Endodermal cell (in vitro differentiated cells): ENCODE measurements at regions not wholly inside any gene's neighbourhood (a gene's known extent, or its start where the extent isn't known, plus 50 kb on each side); places are given as distances from the start of the nearest gene placed in this dataset.
"Not testable (repeated sequence)": the region's sequence is repeated elsewhere in the genome, so short reads cannot be mapped to it uniquely, and the experiment has no call there.

Source experiments
- DNase-seq: peaks from one replicate; pipeline ENCODE4 v3.0.0-alpha.2; 2017
- H3K27ac ChIP-seq: 2 replicates; pipeline ENCODE4 v1.5.1; 2013; ENCODE audit warnings: mild to moderate bottlenecking, low read depth, low read length, moderate library complexity
- H3K27me3 ChIP-seq: 2 replicates; pipeline ENCODE4 v1.6.1; 2013; ENCODE audit warnings: mild to moderate bottlenecking, low read length, moderate library complexity; ENCODE audit not compliant: insufficient read depth, control insufficient read depth, poor library complexity, severe bottlenecking
- H3K36me3 ChIP-seq: 2 replicates; pipeline ENCODE4 v1.7.0; 2013; ENCODE audit warnings: mild to moderate bottlenecking, low read length, moderate library complexity; ENCODE audit not compliant: control insufficient read depth, insufficient read depth
- H3K4me1 ChIP-seq: one replicate; pipeline ENCODE4 v1.7.0; 2013; ENCODE audit warnings: low read length; ENCODE audit not compliant: control insufficient read depth, insufficient read depth
- H3K4me3 ChIP-seq: 2 replicates; pipeline ENCODE4 v1.5.1; 2013; ENCODE audit warnings: mild to moderate bottlenecking, low read length, moderate library complexity
- H3K9ac ChIP-seq: 2 replicates; pipeline ENCODE4 v1.6.1; 2013; ENCODE audit warnings: mild to moderate bottlenecking, low read length, moderate library complexity; ENCODE audit not compliant: poor library complexity, severe bottlenecking; ENCODE audit errors: extremely low read depth
- H3K9me3 ChIP-seq: 2 replicates; pipeline ENCODE4 v1.6.1; 2013; ENCODE audit warnings: mild to moderate bottlenecking, low read length, moderate library complexity; ENCODE audit not compliant: control insufficient read depth
- H3K27ac Mint-ChIP-seq: 2 replicates; pipeline ENCODE4 v1.8.0; 2020; ENCODE audit warnings: mixed read lengths
- H3K27me3 Mint-ChIP-seq: 2 replicates; pipeline ENCODE4 v1.8.0; 2021; ENCODE audit warnings: mild to moderate bottlenecking, mixed read lengths; ENCODE audit not compliant: insufficient read depth
- H3K36me3 Mint-ChIP-seq: 2 replicates; pipeline ENCODE4 v1.8.0; 2020; ENCODE audit warnings: low read depth, mixed read lengths
- H3K4me1 Mint-ChIP-seq: 2 replicates; pipeline ENCODE4 v1.8.0; 2020; ENCODE audit warnings: mixed read lengths
- H3K4me3 Mint-ChIP-seq: 2 replicates; pipeline ENCODE4 v1.8.0; 2020; ENCODE audit warnings: mild to moderate bottlenecking, moderate library complexity, mixed read lengths
- H3K9me3 Mint-ChIP-seq: 2 replicates; pipeline ENCODE4 v1.8.0; 2020; ENCODE audit warnings: mild to moderate bottlenecking, mixed read lengths
- CTCF ChIP-seq: fragments of 200-600 bp; sonication (generic); conservative IDR thresholded peaks from 2 replicates; pipeline ENCODE4 v1.5.0; 2021; ENCODE audit warnings: antibody characterized with exemption, mild to moderate bottlenecking
- WGBS, 2 experiments: methylation state at CpG; one replicate each; pipeline versions ENCODE4 v1.1.5 to v1.1.7; 2013; ENCODE audit warnings: missing lambda C conversion rate in 2 of 2, mixed read lengths in 1 of 2; ENCODE audit not compliant: insufficient coverage in 1 of 2, insufficient read length in 1 of 2; 5-methylcytosine and 5-hydroxymethylcytosine counted together

GRCh38 chr4:18608908-18609533, 587.5 kb upstream of the LCORL start:
- 91% methylated on average over 4 of the region's 4 CpGs; no CpG with 5 or more reads in 1 of the 2 experiments for WGBS, 2 experiments
- H3K36me3 Mint-ChIP-seq, result no peaks in the 10 kb centered on the region
- no peak for TF ChIP-seq CTCF

GRCh38 chr4:18602610-18603009, 581.1 kb upstream of the LCORL start:
- H3K9ac ChIP-seq, H3K27ac Mint-ChIP-seq, H3K4me3 ChIP-seq, H3K27ac ChIP-seq, H3K4me1 ChIP-seq, H3K27me3 ChIP-seq, H3K36me3 ChIP-seq, H3K4me3 Mint-ChIP-seq, DNase-seq, H3K36me3 Mint-ChIP-seq, H3K4me1 Mint-ChIP-seq, H3K27me3 Mint-ChIP-seq, H3K9me3 ChIP-seq: not testable (repeated sequence)
- WGBS, 2 experiments, result 85 to 94% methylated on average over 4 to 8 of the region's 8 CpGs
- H3K9me3 Mint-ChIP-seq, result peaks cover 16% of the 10 kb centered on the region

More at GRCh38 chr4:18608908-18609533, 587.5 kb upstream of the LCORL start:
- H3K36me3 ChIP-seq, result no peaks in the 10 kb centered on the region
- H3K4me3 Mint-ChIP-seq, result no peak overlapping the region
- H3K9me3 ChIP-seq, result no peaks in the 10 kb centered on the region
- H3K27ac ChIP-seq, result no peak overlapping the region
- no peaks in the 10 kb centered on the region for H3K27me3 ChIP-seq
- no peak overlapping the region for H3K27ac Mint-ChIP-seq
- H3K4me1 ChIP-seq, result no peaks in the 10 kb centered on the region
- peaks cover 2% of the 10 kb centered on the region for H3K27me3 Mint-ChIP-seq
- H3K9ac ChIP-seq, result no peak overlapping the region
- no peaks in the 10 kb centered on the region for H3K9me3 Mint-ChIP-seq
- H3K4me3 ChIP-seq, result no peak overlapping the region
- no peaks in the 10 kb centered on the region for H3K4me1 Mint-ChIP-seq
- DNase-seq, result no peak

- no peaks in the 10 kb centered on the region for H3K4me1 Mint-ChIP-seq
- Histone ChIP-seq H3K36me3 (no peaks in the 10 kb centered on the region), H3K27me3 (peaks cover 8% of the 10 kb centered on the region), H3K9me3 (no peaks in the 10 kb centered on the region), H3K27ac (no peak overlapping the region), H3K4me1 (no peaks in the 10 kb centered on the region), H3K9ac (no peak overlapping the region), H3K4me3 (no peak overlapping the region)
- no peak overlapping the region for H3K4me3 Mint-ChIP-seq
- H3K36me3 Mint-ChIP-seq, result no peaks in the 10 kb centered on the region
- 22 to 27% methylated on average over 9 to 12 of the region's 12 CpGs for WGBS, 2 experiments
- H3K27ac Mint-ChIP-seq, result no peak overlapping the region
- H3K9me3 Mint-ChIP-seq, result peaks cover 2% of the 10 kb centered on the region
- DNase-seq, result peak; percentile 83
- peak; percentile 88 for TF ChIP-seq CTCF
- H3K27me3 Mint-ChIP-seq, result peaks cover 8% of the 10 kb centered on the region
Observed at GRCh38 chr4:18593297-18594002, 571.9 kb upstream of the LCORL start.
